ENCODE measurements at regions not wholly inside any gene's neighbourhood (a gene's known extent, or its start where the extent isn't known, plus 50 kb on each side); places are given as distances from the start of the nearest gene placed in this dataset.

DNA sequence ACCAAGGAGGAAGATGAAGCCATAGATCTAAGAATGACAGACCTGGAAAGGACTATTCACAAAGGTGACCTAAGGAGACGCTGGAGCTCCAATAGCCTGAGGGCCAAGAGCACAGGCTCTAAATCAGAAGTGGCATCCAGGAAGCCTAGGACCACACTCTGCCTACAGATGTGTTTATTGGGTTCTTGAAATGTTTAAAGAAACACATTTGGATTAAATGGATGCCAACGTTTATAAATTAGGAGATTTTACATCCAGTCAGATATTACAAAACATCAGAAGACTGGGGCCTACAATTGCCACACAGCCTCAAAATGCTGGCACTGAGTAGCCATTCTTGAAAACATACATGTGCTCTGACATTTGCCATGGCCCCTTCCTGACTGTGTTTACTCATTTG lies 80.9 kb downstream of the HMHB1 start:
- TF ChIP-seq CTCF (IDR thresholded peaks at IDR 0.05; ENCODE audit: low read depth, low read length) (no peak), EZH2phosphoT487 (IDR thresholded peaks at IDR 0.05; ENCODE audit: low read depth) (no peak)
